HT1080 (cell line): ENCODE measurements at regions not wholly inside any gene's neighbourhood (a gene's known extent, or its start where the extent isn't known, plus 50 kb on each side); places are given as distances from the start of the nearest gene placed in this dataset.
"Not testable (repeated sequence)": the region's sequence is repeated elsewhere in the genome, so short reads cannot be mapped to it uniquely, and the experiment has no call there.

Experiments used
- DNase-seq: peaks from one replicate; pipeline ENCODE4 v3.0.0-alpha.2; 2015; ENCODE audit warnings: low read depth

DNA sequence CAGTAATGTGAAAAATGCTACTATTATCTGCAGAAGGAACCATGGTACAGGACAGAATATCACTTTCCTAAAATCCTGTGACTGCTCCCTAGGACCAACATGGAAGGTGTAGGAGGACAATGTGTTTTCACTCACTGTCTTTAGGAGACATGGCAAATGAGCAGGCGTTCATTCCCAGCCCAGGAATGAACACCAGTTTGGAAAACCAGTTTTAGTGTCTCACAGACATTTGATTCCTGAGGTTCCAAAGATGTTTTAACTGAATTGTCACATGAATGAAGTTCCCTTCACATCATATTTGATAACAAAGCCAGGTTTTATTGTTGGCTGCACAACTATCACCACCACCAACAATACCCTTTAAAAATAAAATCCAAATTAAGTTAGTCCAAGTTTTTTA is 178.2 kb downstream of the ENC1 start:
- DNase-seq: no peak

DNA sequence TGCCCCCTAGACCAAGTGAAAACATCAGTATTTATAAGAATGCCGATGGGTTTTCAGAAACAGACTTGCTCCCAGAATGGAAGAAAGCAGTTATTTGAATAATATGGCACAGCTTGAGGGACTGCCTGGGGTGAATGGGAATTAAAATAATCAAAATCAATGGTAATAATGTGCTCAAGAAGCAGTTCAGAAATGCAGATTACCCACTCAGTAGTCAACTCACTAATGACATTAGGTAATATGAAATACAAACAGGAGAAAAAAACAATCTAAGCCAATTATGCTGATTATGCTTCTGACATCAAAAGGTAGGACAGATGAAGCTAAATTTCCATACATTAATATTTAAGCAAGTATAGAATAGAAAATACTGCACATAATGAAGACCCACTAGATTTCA is 179.3 kb downstream of the ENC1 start:
- no peak for DNase-seq

GRCh38 chr5:74460694-74461093 is 179.8 kb downstream of the ENC1 start:
- DNase-seq: no peak

GRCh38 chr5:74459984-74460383 is 180.5 kb downstream of the ENC1 start:
- no peak for DNase-seq

DNA sequence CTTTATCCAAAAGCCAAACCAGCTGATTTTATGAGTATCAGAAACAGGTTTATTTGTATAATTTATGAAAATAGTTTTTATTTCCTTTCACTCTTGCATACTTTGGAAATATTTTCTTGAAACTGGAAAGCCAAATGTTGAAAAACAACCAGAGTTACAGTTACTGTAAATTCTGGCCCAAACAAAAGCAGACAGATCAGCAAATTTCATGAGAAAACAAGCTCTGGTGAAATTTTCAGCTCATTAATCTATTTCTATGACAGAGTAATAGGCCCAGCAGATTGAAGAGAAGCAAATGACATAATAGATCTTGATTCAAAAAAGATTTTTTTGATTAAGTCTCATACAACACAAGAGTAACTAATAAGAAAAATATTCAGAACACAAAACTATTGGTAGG is 182.7 kb downstream of the ENC1 start:
- no peak for DNase-seq

DNA sequence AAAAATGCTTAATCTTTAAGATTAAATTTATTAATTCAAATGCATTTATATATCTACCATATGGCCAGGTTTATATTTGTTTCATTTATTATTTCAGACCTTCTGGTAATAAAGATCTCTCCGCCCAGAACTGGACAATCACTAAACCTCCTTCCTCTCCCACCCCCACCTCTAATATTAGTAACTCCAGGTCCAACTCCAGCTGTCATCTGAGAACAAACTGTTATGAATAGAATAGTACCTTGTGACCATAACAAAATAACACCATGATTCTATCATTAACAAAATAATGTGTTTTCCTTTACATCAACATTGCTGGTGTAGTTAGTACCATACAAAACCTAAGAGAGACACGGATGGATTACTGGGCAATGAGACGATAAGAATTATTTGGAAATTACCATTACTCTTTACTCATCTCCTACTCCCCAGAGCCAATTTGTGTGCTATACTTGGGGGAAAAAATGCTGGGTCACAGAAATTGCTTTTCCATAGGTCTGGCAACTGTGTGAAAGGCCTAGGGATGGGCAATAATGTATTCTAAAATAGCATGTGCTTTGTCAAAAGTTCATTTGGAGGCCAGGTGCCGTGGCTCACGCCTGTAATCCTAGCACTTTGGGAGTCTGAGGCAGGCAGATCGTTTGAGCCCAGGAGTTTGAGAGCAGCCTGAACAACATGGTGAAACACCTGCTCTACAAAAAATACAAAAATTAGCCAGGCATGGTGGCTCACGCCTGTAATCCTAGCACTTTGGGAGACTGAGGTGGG is 186.1 kb downstream of the ENC1 start:
- DNase-seq: no peak

- DNase-seq: no peak
These were observed 187.7 kb downstream of the ENC1 start for GRCh38 chr5:74452856-74453255.

DNA sequence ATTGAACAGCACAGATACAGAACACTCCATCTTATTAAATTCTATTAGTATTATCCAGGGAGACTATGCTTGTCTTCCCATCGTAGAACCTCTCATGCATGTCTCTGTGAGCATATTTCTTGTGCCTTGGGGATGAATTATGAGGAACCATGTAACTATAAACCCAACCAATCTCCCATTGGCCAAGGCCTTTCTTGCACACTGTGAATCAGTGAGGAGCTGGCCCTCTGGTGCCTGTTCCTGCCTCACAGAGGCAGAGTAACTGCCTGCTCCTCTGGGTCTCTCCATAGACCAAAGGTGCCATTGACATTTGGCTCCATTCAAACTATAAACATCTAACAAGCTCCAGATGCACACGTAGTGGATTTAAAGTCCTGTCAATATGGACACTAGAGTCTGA is 190.4 kb downstream of the ENC1 start:
- no peak for DNase-seq

- no peak for DNase-seq
These were observed 193.7 kb downstream of the ENC1 start for GRCh38 chr5:74446725-74447241.

DNA sequence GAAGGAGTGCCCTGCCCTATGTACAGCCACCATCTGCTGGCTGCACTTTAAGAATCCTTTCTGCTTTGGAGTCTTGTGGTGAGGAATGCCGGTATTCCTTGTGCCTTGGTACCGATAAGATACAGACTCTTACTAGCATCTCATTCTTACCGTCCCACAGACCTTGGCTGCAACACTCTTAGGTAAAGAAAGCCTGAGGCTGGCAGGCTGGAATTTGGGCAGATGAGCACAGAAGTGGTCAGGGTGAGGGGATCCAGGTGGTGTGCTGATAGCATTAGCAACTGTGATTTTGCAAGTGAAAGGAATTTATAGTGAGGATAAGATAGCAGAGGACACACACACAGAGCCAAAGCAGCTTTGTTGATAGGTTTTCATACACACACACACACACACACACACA is 198.1 kb downstream of the ENC1 start:
- DNase-seq: no peak

DNA sequence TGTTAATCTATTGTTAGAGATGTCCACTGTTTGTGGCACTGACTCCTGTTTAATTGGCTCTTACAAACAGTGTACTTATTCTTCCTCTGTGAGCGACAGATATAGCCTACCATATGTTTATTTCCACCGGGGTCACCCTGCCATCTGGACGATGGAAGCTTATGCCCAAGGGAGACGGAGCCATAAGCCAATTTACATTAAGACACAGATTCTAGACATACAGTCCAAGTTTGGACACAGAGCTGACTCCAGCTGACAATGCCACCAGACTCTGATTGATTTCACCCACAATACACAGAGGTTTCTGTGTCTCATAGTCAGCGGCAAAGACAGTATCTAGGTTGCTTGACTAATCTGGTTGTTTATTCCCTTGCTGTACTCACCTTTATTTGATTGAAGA is 198.9 kb downstream of the ENC1 start:
- no peak for DNase-seq

DNA sequence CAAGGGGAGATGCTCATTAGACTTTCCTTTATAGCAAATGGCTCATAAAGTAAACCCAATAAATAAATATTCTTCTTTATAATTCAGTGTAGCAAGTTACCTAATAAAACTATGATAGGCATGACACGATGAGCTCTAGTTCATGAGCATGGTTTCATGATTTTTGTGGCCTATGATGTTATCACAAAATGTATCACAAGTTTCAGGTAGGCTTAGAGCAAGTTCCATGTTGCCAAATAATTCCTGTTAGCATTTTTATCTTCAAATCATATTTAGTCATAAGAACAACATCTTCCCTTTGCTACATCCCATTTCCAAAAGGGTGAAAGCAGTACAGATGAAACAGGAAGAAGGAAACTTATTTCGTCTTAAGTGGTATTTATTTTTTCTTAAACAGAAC is 200.2 kb downstream of the ENC1 start:
- DNase-seq: no peak

GRCh38 chr5:74437870-74438269 is 202.7 kb downstream of the ENC1 start:
- not testable (repeated sequence) for DNase-seq

GRCh38 chr5:74433896-74434829 is 206.4 kb downstream of the ENC1 start:
- DNase-seq: no peak

DNA sequence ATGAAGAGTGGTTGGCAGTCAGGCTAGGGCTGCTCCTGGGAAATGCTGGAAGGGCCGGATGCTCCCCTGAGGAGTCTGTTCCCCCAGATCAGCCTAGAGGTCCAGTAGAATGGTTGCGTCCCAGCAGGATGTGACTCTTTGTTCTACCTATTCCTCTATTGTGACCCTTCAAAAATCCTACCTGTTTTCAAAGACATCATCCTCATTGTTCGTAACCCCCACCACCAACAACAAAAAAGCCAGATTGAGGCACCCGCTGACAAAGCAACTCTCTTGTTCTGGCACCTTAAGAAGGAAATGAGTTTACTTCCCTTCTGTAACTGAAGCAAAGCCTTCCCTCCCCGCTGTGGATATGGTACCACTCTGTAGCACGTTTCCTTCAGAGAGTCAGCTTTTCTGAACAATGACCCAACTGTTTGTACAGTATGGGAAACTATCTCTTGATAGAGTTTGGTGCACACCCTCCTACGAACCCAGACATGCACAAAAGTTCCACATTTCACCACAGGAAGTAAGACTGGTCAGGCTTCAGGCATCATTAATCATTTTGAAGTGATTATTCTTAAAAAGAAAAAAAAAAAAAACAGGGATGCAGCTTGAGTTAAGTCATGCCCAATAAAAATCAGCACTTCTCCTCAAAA is 207.2 kb downstream of the ENC1 start:
- peak; percentile 92 for DNase-seq

GRCh38 chr5:74432721-74433120 is 207.8 kb downstream of the ENC1 start:
- no peak for DNase-seq

DNA sequence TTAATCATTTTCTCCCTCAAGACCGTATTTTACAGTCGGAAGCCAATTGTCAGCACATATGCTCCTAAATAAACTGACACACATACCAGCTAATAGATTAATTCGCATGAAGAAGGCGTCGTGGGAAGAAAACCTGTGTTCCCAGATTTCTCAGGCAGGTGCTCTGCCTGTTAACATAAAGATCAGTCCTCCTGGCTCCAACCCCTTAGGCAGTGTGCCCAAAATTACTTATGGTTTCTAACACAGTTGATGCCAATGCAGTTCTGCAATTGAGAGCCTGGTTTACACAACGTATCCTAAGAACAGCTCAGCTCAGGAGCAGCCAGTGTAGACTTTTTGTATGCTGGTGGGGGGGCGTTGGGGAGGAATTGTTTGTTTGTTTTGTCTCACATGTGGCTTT is 208.3 kb downstream of the ENC1 start:
- no peak for DNase-seq

DNA sequence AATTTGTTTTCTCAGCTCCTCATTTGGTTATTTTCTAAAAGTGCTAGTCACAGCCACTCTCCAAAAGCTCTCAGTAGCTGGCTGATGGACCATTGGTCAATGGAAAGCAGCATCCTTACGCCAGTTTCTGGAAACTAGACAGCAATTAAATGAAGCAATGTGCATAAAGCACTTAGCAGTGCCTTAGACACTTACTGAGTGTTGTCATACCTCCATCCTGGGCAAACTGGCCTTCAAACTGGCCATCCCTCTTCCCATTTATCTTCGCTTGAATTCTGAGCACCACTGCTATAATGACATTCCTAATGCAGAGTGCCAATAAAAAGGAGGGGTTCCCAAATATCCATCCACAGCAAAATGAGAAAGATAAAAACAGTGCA is 209.2 kb downstream of the ENC1 start:
- DNase-seq: no peak

- no peak for DNase-seq
These were observed 209.8 kb downstream of the ENC1 start for GRCh38 chr5:74430631-74431289.

DNA sequence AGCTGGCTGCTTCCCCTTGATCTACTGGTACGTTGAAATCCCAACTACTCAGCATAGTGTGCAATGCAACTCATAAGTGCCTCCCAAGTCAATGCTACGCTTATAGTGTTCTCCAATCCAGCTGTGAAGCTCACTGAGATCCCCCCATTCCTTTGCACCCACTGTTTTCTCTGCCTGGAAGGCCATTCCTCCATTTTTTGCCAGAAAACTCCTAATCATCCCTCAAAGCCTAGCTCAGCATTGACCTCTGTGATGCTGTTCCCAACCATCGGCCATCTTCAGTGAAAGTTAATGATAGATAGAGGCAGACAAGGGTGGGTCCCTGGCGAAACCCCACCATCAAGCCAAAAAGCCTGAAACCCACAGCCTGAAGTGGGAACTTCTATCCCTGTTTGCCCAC is 211.0 kb downstream of the ENC1 start:
- DNase-seq: no peak

DNA sequence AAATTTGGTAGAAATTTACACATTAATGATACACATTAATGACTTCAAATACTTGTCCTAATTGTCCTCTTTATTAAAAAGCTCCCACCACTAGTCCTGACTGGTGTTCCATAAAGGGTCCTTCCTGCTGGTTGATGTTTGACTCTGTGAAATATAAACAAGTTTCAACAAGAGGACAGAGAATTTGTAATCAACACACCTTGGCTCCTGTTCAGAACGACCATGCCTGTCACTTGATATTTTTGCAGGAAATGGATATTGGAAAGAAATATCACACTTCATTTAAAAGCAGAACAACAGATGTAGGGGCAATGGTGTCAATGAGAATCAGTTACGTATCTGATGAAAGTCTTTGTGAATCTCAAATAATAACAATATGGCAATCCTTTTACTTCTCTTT is 211.7 kb downstream of the ENC1 start:
- DNase-seq: no peak
